ENCODE measurements at regions not wholly inside any gene's neighbourhood (a gene's known extent, or its start where the extent isn't known, plus 50 kb on each side); places are given as distances from the start of the nearest gene placed in this dataset.
"Not testable (repeated sequence)": the region's sequence is repeated elsewhere in the genome, so short reads cannot be mapped to it uniquely, and the experiment has no call there.

DNA sequence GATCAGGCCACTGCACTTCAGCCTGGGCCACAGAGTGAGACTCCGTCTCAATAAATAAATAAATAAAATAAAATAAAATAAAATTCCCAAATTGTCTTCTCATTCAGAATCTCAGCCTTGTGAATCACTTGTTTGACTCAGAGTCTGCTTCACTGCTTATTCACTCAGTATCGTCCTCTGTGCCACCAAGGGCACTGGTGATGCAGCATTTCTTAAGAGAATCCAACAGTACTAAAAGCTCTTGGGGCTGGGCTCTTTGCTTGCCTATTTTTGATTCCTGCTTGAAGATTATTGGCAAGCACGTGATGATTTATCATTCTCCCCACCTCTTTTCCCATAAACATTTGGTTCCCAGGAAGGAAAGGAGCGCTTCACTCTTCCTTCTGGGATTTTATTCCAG is 54.8 kb upstream of the HMGB1 start:
- TF ChIP-seq, protein P1, sequence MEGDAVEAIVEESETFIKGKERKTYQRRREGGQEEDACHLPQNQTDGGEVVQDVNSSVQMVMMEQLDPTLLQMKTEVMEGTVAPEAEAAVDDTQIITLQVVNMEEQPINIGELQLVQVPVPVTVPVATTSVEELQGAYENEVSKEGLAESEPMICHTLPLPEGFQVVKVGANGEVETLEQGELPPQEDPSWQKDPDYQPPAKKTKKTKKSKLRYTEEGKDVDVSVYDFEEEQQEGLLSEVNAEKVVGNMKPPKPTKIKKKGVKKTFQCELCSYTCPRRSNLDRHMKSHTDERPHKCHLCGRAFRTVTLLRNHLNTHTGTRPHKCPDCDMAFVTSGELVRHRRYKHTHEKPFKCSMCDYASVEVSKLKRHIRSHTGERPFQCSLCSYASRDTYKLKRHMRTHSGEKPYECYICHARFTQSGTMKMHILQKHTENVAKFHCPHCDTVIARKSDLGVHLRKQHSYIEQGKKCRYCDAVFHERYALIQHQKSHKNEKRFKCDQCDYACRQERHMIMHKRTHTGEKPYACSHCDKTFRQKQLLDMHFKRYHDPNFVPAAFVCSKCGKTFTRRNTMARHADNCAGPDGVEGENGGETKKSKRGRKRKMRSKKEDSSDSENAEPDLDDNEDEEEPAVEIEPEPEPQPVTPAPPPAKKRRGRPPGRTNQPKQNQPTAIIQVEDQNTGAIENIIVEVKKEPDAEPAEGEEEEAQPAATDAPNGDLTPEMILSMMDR (IDR thresholded peaks at IDR 0.05; ENCODE audit: insufficient read depth, low read length, severe bottlenecking) = no peak
- H3K27me3 ChIP-seq (ENCODE audit: control insufficient read depth, insufficient read depth, low read length) = no peaks in the 10 kb centered on the region
- no peaks in the 10 kb centered on the region for H3K36me3 ChIP-seq (ENCODE audit: control insufficient read depth, insufficient read depth, low read length)
- FAIRE-seq (no peak), DNase-seq (ENCODE audit: low read depth) (peak; percentile 63)
- H3K4me3 ChIP-seq (ENCODE audit: low read depth, low read length) = no peak overlapping the region

GRCh38 chr13:30523211-30523610 is 57.5 kb upstream of the HMGB1 start:
- no peak for DNase-seq (ENCODE audit: low read depth)
- FAIRE-seq = no peak
- Histone ChIP-seq H3K27me3 (ENCODE audit: control insufficient read depth, insufficient read depth, low read length) (no peaks in the 10 kb centered on the region), H3K36me3 (ENCODE audit: control insufficient read depth, insufficient read depth, low read length) (no peaks in the 10 kb centered on the region), H3K4me3 (ENCODE audit: low read depth, low read length) (no peak overlapping the region)
- TF ChIP-seq, protein P1 (IDR thresholded peaks at IDR 0.05; ENCODE audit: insufficient read depth, low read length, severe bottlenecking) = no peak

DNA sequence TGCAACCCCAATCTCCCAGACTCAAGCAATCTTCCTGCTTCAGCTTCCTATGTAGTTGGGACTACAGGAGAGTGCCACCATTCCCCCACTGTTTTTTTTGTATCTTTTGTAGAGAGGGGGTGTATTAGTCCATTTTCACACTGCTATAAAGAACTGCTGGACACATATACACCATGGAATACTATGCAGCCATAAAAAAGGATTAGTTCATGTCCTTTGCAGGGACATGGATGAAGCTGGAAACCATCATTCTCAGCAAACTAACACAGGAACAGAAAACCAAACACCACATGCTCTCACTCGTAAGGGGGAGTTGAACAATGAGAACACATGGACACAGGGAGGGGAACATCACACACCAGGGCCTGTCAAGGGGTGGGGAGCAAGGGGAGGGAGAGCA is 58.1 kb upstream of the HMGB1 start:
- H3K36me3 ChIP-seq (ENCODE audit: control insufficient read depth, insufficient read depth, low read length); DNase-seq (ENCODE audit: low read depth); FAIRE-seq; H3K4me3 ChIP-seq (ENCODE audit: low read depth, low read length); H3K27me3 ChIP-seq (ENCODE audit: control insufficient read depth, insufficient read depth, low read length): not testable (repeated sequence)

- not testable (repeated sequence) for H3K36me3 ChIP-seq (ENCODE audit: control insufficient read depth, insufficient read depth, low read length); H3K4me3 ChIP-seq (ENCODE audit: low read depth, low read length); FAIRE-seq; H3K27me3 ChIP-seq (ENCODE audit: control insufficient read depth, insufficient read depth, low read length); DNase-seq (ENCODE audit: low read depth)
Observed at GRCh38 chr13:30525212-30525611, 59.5 kb upstream of the HMGB1 start.

DNA sequence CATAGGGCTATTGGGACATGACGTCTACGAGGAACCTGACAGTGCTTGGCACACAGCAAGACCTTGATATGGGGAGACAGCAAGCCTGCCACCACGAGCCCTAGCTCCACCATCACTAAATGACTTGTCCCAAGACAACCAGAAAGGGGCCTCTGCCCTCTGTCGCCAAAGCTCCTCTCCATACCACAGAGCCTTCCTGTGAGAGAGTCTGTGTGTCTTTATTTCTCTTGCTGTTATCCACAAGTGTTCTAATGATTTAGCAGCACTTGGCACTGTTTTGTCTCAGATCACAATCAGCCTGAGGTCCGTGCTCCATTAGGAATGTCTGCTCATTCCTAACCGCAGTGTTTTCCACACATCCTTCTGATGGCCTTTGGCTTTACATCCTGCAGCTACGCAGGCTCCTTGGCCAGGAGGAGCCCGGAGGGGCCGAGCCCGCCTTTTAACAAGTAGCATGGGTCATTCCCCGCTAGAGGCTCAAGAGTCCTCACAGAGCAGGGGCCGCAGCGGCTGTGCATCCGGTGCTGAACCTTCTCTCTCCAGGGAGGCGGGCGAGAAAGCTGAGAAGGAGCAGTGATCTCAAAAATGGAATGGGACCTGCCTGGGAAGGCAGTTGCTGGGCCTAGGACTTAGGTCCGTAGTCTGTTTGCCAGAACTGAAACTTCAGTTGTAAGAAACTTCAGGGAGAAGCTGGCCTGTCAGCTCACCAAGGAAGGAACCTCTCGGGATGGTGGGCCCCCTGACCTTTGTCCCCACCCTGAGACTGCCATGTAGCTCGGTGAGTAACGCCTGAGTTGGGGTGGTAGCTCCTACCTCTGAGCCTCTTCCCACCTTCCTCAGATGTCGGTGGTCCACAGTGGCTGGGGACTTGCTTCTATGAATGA is 61.1 kb upstream of the HMGB1 start:
- no peak for DNase-seq (ENCODE audit: low read depth)
- no peak for FAIRE-seq
- TF ChIP-seq, protein P1 (IDR thresholded peaks at IDR 0.05; ENCODE audit: insufficient read depth, low read length, severe bottlenecking) = no peak

DNA sequence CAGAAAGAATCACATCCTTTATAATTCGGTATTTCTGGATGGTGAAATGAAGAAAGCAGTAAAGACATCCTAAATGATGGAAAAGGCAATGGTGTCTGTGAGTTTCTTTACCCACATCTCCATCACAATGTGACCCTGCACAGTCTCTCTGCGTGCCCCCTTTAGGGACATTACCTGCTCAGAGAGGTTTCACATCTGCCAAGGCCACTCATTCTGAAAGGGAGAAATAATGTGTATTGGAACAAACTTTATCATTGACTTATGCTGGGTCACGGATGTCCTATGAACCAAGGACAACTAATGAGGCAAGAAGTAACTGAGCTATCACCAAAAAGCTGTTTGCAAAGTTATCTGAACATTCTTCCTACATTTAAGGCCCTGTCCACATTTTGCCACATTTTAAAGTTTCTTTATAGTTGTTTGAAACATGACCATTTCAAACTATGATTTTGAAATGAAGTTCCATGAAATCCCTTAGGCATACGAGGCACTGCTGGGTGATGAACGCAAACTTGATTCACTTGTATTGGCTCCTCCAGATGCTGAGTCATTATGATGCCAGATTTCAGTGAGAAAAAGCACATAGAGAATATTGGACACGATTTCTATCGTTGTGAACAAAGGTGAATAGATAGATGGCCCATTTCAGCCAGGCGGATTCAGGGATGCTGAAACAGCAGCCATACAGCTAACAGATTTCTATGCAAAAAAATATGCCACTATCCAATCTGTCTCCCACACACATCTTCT is 63.5 kb upstream of the HMGB1 start:
- DNase-seq (ENCODE audit: low read depth) = no peak
- Histone ChIP-seq H3K36me3 (ENCODE audit: control insufficient read depth, insufficient read depth, low read length) (no peaks in the 10 kb centered on the region), H3K27me3 (ENCODE audit: control insufficient read depth, insufficient read depth, low read length) (no peaks in the 10 kb centered on the region), H3K4me3 (ENCODE audit: low read depth, low read length) (no peak overlapping the region)
- FAIRE-seq = no peak
- TF ChIP-seq, protein P1 (IDR thresholded peaks at IDR 0.05; ENCODE audit: insufficient read depth, low read length, severe bottlenecking) = no peak

More for the DNA sequence above, 61.1 kb upstream of the HMGB1 start:
- Histone ChIP-seq H3K36me3 (ENCODE audit: control insufficient read depth, insufficient read depth, low read length) (no peaks in the 10 kb centered on the region), H3K27me3 (ENCODE audit: control insufficient read depth, insufficient read depth, low read length) (no peaks in the 10 kb centered on the region), H3K4me3 (ENCODE audit: low read depth, low read length) (no peak overlapping the region)

All from bronchial epithelial cell (primary cell).